ENCODE measurements at regions not wholly inside any gene's neighbourhood (a gene's known extent, or its start where the extent isn't known, plus 50 kb on each side); places are given as distances from the start of the nearest gene placed in this dataset.

- DNase-seq, result no peak
These were observed 54.4 kb upstream of the C1orf174 start for GRCh38 chr1:3954170-3955169.

DNA sequence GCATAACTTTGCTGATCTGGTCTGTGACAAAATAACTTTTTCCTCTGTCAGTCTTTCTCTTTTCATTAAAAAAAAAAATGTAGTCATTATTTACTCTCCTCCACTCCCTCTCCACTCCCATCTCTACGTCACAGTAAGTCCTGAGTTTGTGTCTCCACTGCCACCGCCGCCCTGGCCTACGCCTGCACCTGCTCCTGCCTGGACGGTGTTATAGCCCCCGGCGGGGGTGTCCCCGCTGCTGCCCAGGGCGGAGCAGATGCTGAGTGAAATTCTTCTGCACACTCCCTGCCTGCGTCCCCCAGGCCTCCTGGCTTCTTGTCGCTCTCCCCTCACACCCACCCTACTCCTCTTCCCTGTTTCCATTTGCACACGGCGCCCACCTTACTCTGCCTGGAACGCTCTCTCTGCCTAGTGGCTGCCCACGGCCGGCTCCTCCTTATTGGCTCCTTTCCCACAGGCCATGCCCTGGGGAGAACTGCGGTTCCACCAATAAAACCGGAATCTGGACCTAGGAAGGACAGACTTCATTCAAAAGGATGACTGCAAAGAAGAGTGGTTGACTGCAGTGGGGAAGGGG, 55.2 kb upstream of the C1orf174 start:
- DNase-seq, result no peak

DNA sequence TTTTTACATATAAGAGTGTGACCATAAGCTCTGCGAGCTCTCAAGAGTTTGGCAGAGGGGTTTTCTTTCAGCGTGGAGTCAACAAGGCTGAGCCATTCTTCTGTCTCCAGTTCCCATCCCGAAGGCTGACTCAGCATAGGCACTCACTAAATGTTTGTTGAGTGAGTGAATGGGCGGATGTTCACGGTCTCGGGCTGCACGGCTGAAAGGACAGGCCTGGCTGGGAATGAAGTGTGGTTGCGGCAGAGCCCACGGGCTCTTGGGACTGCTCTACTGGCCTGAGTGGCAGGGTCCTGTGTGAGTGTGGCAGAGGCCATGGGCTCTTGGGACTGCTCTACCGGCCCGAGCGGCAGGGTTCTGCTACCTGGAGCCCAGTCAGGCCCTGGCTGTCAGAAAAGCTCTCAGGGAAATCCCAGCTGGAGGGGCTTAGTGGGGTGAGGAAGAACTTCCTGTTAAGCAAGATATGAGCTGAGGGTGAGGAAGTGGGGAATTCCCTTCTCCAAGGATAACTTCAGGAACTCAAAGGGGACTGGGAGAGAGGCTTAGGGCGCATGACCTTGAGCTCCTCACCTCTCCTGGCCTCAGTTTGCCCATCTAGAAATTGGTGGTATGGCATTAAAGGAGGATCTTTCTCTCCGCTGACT, 56.6 kb upstream of the C1orf174 start:
- DNase-seq, result no peak

DNA sequence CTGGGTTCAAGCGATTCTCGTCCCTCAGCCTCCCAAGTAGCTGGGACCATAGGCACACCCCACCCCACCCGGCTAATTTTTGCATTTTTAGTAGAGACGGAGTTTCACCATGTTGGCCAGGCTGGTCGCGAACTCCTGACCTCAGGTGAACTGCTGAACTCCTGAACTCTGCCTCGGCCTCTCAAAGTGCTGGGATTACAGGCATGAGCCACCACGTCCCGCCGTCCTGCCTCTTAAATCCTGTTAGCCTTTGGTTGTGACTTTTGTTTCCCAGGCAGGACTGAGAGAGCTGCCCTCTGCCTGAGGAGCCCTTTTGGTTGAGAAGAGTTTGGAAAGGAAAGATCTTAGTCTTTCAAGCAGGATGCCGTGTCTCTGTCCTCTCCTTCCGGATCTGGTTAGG, 59.3 kb upstream of the C1orf174 start:
- DNase-seq, result no peak

DNA sequence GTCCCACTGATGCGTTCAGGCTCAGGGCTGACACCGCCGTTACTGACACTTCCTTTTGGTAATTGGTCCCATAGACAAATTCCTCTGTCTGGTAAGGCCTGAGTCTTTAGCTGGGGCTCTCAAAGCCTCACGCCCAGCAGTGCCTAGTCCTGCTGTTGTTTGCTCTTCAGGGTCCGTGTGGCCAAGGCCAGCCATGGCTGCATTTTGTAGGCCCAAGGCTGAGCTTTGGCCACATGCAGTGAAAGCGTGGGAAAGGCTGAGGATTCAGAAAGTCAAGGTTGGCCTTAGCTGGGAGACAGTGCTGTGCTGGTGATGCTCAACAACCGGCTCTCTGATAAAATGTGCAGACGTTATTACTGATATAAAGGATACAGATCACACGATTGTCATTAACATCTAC, 63.5 kb upstream of the C1orf174 start:
- DNase-seq, result no peak

GRCh38 chr1:3965693-3966092, 65.6 kb upstream of the C1orf174 start:
- DNase-seq, result no peak

DNA sequence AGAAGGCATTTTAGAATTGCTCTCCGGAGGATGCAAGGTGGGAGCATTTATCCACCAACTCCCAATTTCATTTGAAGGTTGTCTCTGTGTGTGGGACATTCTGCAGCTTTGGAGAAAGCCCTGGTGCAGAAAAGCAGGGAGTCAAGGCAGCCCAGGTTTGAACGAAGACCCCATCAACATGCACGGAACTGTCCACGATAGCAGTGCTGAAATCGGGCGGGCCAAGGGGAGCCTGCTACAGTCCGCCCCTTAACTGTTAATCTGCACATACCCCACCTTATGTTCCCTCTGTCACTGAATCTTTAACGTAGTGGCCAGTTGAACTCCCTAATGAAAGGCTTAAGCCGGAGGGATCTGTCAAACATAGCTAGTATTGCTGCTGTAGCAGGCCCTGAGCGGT, 68.8 kb upstream of the C1orf174 start:
- DNase-seq, result no peak

GRCh38 chr1:3971981-3972380, 71.9 kb upstream of the C1orf174 start:
- DNase-seq, result no peak

GRCh38 chr1:3975903-3976630, 76.0 kb upstream of the C1orf174 start:
- no peak for DNase-seq

GRCh38 chr1:3976821-3977220, 76.7 kb upstream of the C1orf174 start:
- no peak for DNase-seq

GRCh38 chr1:3978196-3978989, 78.3 kb upstream of the C1orf174 start:
- no peak for DNase-seq

- DNase-seq, result no peak
These were observed 78.9 kb upstream of the C1orf174 start for GRCh38 chr1:3978990-3979325.

- no peak for DNase-seq
These were observed 81.2 kb upstream of the C1orf174 start for GRCh38 chr1:3981261-3981660.

- no peak for DNase-seq
These were observed 81.9 kb upstream of the C1orf174 start for GRCh38 chr1:3981746-3982505.

DNA sequence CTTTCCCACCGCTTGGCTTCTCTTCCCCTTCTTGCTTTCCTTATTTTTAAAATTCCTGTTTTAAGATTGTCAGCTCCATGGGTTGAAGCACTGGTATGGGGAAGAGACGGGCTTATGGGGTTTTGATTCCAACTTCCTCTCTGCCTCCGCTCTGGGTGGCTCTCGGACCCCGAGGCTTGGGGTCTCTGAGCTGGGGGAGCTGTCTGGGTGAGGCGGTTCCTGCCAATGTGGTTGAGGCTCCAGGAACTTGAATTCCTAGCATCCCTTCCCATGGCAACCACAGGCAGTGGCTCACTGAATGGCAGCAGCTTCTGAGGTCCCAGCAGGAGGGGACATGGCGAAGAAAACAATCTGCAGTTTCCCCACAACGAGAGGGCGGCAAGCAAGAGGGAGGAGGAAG, 83.1 kb upstream of the C1orf174 start:
- DNase-seq, result no peak

GRCh38 chr1:3984586-3984985, 84.5 kb upstream of the C1orf174 start:
- no peak for DNase-seq

DNA sequence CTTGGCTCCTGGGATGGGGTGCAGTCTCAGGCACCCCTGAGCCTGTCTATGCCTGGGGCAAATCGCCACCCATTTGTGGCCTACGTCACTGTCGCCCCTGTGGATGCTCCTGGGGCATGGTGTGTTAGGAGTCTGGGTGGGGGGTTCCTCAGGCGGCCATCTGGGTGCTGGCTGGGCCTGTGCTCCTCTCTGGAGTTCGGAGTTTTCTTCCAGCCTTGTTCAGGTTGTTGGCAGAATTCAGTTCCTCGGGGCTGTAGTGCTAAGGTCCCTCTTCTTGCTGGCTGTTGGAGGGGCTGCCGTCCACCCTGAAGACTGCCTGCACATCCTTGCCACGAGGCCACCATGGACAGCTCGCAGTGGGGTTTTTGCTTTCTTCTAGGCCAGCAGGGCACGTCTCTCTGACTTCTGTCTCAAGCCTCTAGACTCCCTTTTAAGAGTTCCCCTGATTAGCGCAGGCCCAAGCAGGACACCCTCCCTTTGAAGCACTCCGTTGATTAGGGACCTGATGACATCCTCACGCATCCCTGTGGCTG, 86.7 kb upstream of the C1orf174 start:
- no peak for DNase-seq

DNA sequence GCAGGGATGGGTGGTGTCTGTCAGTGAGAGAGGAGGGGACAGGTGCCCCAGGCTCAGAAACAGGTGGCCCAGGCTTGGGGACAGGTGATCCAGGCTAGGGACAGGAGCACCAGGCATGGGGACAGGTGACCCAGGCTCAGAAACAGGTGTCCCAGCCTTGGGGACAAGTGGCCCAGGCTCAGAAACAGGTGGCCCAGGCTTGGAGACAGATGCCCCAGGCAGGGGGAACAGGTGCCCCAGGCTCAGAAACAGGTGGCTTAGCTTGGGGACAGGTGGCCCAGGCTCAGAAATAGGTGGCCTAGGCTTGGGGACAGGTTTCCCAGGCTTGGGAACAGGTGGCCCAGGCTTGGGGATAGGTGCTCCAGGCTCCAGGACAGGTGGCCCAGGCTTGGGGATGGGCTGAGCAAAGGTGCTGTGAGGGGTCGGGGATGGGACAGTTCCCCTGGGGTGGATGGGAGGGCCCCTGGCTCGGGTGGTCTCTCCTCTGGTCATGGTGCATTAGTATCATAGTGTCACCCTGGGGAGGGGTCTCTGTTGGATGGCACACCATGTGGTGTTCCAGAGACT, 87.7 kb upstream of the C1orf174 start:
- DNase-seq, result no peak

DNA sequence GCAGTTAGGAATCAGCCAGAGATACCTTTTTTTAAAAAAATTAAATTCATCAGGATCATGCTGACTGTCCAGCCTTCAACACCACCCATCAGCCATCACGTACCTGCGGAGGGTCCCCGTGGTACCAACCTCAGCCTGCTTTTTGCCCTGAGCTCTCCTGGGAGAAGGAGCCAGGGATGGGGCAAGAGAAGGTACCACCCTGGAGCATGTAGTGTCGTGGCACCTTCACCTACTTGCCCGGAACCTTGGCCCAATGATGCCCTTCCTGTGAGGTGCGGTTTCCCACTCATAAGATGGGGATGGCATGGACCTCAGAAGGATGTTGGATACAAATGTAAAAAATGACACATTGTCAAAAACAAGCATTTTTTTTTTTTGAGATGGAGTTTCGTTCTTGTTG, 88.4 kb upstream of the C1orf174 start:
- no peak for DNase-seq

- no peak for DNase-seq
These were observed 89.4 kb upstream of the C1orf174 start for GRCh38 chr1:3989465-3989864.

DNA sequence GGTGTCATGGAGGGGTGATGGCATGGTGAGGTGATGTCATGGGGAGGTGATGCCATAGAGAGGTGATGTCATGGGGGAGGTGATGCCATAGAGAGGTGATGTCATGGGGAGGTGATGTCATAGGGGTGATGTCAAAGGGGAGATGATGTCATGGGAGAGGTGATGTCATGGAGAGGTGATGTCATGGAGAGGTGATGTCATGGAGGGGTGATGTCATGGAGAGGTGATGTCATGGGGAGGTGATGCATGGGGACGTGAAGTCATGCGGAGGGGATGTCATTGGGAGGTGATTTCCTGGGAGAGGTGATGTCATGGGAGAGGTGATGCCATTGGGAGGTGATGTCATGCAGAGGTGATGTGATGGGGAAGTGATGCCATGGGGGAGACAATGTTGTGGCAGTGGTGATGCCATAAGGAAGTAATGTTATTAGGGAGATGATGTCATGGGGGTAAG, 92.1 kb upstream of the C1orf174 start:
- DNase-seq, result peak; percentile 18 to 28

Measured in activated T-cell treated with anti-CD3 and anti-CD28 coated beads, Interleukin-2, amount 50 U/mL, for 48 hours (primary cell).